ENCODE measurements at regions not wholly inside any gene's neighbourhood (a gene's known extent, or its start where the extent isn't known, plus 50 kb on each side); places are given as distances from the start of the nearest gene placed in this dataset.

DNA sequence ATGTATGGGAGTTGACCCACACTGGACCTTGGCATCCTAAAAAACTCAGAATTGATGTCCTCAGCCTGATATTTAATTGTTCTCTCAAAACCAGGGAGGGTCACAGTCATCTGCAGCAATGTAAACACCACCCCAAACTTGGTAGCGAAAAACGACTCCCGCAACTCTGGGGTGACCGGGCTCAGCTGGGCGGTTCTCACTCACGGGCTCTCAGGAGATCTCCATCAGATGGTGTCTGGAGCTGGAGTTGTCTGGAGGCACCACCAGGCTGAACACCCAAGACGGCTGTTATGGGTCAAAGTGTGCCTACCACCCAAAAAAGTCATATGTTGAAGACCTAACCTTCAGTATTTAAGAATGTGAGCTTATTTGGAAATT lies 50.9 kb upstream of the NXT1 start:
- no peak overlapping the region for H3K4me3 ChIP-seq (ENCODE audit: low read depth, low read length)
- TF ChIP-seq, protein P1, sequence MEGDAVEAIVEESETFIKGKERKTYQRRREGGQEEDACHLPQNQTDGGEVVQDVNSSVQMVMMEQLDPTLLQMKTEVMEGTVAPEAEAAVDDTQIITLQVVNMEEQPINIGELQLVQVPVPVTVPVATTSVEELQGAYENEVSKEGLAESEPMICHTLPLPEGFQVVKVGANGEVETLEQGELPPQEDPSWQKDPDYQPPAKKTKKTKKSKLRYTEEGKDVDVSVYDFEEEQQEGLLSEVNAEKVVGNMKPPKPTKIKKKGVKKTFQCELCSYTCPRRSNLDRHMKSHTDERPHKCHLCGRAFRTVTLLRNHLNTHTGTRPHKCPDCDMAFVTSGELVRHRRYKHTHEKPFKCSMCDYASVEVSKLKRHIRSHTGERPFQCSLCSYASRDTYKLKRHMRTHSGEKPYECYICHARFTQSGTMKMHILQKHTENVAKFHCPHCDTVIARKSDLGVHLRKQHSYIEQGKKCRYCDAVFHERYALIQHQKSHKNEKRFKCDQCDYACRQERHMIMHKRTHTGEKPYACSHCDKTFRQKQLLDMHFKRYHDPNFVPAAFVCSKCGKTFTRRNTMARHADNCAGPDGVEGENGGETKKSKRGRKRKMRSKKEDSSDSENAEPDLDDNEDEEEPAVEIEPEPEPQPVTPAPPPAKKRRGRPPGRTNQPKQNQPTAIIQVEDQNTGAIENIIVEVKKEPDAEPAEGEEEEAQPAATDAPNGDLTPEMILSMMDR (IDR thresholded peaks at IDR 0.05; ENCODE audit: borderline replicate concordance, insufficient read depth, low read depth, low read length), result no peak

DNA sequence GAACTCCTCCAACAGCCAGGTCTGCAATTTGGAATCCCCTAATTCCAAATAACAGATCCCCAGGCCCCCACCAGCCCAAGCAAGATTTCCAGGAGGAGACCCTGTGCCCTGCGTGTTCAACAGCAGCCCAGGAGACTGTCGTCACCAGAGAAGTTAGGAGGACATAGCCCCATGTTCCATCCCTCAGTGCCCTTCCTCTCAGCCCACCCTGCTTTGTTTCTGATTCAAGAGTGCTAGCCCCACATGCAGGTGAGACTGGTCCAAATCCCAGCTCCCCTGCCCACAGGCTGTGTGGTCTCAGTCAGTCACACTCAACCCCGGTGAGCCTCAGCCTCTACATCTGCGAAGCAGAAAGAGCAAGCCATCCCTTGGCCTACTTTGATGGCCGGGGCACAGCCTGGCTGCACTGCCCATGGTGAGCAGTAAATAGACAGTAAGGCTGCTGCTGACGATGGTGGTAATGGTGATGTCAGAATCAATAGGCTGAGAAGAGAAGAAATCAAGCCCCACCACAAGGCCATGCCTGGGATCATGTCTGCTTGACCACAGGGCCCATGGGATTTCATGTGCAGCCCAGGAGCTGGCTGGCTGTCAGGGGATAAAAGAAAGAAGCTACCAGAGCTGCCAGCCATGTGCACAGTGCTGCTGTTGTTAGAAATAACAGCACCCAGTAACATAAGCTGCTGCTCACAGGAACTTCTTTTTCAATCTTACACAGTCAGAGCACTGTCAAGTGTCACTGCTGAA lies 51.5 kb upstream of the NXT1 start:
- TF ChIP-seq, protein P1 (IDR thresholded peaks at IDR 0.05; ENCODE audit: borderline replicate concordance, insufficient read depth, low read depth, low read length), result no peak
- no peak overlapping the region for H3K4me3 ChIP-seq (ENCODE audit: low read depth, low read length)

DNA sequence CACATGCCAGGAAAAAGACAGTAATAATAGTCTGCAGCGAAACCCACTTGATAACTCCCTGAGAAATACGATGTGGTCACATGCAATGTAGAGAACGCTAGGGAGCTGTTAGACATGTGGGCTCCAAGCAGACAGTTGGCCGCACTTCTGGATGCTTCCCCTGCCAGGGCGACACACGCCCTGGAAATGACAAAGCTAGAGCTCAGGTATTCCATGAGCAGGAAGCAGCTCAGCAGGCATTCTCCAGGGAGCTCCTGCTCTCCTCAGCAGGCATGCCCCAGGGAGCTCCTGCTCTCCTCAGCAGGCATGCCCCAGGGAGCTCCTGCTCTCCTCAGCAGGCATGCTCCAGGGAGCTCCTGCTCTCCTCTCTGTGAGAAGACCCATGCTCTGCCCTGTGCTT lies 52.4 kb upstream of the NXT1 start:
- TF ChIP-seq, protein P1 (IDR thresholded peaks at IDR 0.05; ENCODE audit: borderline replicate concordance, insufficient read depth, low read depth, low read length), result no peak
- H3K4me3 ChIP-seq (ENCODE audit: low read depth, low read length), result no peak overlapping the region

DNA sequence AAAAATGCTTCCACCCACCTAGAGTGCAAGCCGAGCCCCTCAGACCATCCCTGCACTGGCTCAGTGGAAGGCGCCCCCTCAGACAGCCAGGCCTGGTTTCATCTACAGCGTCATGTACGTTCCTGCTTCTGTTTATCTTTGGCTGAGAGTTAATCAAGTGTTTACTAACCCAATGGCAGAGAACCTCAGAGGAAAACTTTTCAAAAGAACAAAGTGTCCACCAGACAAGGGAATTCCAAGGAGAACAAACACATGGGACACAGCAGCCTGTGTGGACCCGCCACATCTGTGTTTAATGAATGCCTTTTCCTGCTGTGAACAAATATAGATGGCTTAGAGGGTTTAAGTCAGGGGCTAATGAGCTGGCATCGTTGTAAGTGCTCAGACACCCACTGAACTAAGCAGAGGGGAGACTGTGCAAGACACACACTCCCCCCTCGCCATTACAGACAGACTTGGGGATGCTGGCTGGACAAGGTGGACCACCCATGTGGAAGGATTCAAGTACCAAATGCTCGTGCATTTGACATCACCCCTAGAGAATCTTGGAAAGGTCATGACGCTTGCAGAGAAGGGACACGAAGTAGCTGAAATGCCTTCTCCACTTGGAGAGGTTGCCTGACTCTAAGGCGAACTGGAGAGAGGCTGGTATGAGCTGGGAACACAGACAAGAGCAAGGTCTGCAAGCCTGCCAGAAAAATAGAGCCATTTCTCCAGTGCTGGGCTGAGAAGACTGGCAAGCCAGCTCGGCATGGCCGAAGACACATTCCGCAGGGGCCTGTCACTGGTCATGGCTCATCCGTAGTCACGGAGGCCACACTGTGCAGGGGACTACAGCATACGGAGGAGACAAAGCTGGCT lies 53.5 kb upstream of the NXT1 start:
- no peak overlapping the region for H3K4me3 ChIP-seq (ENCODE audit: low read depth, low read length)
- TF ChIP-seq, protein P1 (IDR thresholded peaks at IDR 0.05; ENCODE audit: borderline replicate concordance, insufficient read depth, low read depth, low read length), result no peak

DNA sequence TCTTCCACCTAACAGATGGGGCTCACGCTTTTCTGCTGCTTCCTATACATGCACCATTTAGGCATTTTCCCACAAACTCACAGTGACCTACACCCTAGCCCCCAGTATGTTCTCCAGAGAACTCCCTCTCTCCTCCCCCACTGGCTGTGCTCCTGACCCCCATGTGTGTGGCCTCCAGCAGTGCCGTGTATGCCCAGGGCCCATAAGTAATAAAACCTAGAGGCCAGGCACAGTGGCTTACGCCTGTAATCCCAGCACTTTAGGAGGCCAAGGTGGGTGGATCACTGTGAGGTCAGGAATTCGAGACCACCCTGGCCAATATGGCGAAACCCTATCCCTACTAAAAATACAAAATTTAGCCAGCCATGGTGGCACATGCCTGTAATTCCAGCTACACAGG lies 54.7 kb upstream of the NXT1 start:
- H3K4me3 ChIP-seq (ENCODE audit: low read depth, low read length), result no peak overlapping the region
- TF ChIP-seq, protein P1 (IDR thresholded peaks at IDR 0.05; ENCODE audit: borderline replicate concordance, insufficient read depth, low read depth, low read length), result no peak

DNA sequence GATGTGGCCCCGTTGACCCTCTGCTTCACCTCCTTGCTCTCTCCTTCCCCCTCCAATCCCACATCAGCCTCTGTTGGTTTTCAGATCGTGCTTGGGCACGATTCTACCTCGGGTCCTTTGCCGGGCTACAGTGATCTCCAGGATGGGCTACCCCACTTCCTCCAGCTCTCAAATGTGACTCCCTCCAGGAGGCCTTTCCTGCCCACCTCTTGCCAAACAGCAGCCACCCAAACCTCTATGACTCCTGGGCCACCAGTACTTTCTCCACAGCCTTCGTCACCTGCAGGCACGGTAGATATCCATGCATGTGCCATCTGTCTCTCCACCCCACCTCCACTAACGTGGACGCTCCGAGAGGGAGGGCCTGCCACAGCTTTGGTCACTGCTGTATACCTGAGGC lies 55.9 kb upstream of the NXT1 start:
- TF ChIP-seq, protein P1 (IDR thresholded peaks at IDR 0.05; ENCODE audit: borderline replicate concordance, insufficient read depth, low read depth, low read length), result no peak
- H3K4me3 ChIP-seq (ENCODE audit: low read depth, low read length), result no peak overlapping the region
